ENCODE measurements at regions not wholly inside any gene's neighbourhood (a gene's known extent, or its start where the extent isn't known, plus 50 kb on each side); places are given as distances from the start of the nearest gene placed in this dataset.

GRCh38 chr6:154561750-154562149, 51.3 kb upstream of the CNKSR3 start:
- DNase-seq = no peak

GRCh38 chr6:154565331-154565730, 54.8 kb upstream of the CNKSR3 start:
- DNase-seq = no peak

GRCh38 chr6:154566866-154567265, 56.4 kb upstream of the CNKSR3 start:
- no peak for DNase-seq

DNA sequence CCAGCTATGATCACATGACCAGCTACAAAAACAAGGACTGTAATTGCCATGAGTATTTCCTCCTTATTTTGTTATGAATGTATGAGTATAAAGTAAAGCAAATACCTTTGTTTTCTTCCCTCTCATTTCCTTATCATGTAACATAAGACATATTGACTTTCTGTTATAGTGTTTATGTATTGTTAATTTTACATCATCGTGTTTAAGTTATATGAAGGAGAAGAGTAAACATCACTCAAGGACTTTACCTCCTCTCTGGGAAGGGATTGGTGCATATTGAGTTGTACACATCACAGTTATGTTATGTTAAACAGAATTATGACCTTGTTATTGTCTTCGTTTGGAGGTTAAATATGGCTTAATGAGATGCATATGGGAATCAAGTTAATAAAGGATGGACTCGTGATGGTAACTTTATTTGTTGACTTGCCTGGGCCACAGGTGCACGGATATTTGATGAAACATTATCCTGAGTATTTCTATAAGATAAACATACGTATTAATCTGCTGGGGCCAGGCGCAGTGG, 57.3 kb upstream of the CNKSR3 start:
- no peak for DNase-seq

DNA sequence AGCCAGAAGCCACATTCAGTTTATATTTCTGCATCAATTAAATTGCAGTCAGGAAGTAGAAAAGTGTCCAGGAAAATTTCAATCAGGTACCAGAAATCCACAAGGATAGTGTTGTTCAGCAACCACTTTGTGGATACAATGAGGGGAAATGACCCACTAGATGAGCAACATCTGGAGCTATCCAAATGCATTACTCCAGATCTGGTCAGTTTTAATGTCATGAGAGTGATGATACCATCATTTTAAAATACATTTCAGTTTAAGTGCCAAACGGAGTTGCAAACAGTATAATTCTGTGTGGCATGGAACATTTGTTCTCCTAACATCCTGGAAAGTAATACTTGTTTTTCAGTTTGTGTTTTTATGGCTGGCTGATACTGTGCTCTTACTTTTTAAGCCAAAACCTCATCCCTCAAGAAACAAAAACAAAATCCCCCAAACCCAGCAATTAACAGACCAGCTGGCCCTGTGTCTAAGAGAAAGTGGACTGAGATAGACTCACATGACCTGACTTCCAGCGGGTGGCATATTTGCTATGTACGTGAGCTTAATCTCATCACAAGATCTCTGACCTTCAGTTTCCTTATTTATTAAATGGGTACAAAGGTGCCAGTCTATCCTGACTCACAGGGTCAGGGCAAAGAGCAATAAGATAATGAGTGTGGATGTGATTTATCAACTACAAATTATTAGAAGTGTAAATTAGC, 58.8 kb upstream of the CNKSR3 start:
- DNase-seq = no peak

DNA sequence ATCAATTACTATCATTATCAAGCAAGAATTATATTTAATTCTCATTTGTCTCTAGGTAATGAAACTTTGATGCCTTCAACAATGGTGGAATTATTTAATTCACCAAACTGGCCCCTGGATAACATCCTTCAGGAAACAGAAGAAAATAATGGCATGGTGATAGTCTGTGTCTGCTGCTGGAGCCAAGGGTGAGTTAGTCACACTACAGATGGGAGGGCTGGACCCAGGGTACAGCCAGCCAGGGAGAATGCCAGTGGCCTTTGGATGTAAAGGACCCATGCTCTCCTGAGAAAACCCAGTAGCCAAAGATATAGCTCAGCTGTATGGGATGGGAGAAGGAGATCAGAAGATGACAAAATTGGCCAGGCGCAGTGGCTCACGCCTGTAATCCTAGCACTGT, 60.0 kb upstream of the CNKSR3 start:
- DNase-seq = no peak

DNA sequence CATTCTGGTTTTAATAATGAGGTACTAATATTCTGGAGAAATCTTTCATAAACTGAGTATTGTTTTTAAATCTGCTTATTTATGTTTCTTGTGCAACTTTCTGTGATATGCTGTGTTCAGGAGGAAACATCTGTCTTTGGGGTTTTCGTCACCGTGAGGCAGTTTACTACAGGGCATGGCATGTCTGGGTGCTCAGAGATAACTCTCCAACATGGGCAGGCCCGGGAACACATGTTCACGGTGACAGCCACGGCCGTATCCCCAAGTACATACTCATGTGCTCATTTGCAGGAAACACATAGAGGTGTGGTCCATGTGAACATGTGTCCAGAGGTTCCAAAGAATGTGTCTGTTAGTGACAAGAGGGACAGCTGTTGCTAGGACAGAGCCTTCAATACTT, 62.1 kb upstream of the CNKSR3 start:
- DNase-seq = no peak

- DNase-seq = no peak
Observed at GRCh38 chr6:154578004-154578559, 67.6 kb upstream of the CNKSR3 start.

DNA sequence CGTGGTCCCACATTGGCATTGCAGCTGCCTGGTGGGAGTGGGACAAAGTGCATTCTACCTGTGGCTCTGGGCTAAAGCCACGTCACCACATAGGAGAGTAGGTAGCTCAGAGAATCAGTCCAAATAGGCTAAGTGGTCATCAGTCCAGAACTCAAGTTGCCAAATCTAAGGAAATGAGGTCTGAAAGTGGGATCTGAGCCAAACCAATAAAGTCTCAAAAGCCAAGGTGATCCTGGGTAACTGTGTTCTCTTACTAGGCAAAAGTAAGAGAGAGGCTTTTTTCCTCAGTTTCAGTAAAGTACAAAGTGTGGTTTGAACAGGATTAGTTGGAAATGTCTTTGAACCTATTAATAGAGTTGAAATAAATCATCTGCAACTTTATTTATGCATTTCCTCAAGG, 68.6 kb upstream of the CNKSR3 start:
- DNase-seq = no peak

DNA sequence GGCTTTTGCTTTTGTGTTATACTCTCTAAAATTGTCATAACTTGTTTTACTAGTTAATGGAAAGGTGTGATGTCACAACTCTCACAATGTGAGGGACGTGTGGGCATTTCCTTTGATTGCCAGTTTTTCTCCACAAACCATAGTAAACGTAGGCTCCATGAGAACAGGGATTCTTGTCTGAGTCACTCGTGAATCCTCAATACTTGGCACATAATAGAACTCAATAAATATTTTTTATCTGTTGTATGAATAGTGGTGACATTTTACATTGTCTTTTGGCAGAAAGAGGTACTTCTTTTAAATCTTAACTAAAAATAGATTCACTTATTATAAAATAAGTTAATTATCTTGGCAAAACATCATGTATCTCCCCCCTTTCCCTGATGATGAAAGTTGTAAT, 69.0 kb upstream of the CNKSR3 start:
- DNase-seq = no peak

DNA sequence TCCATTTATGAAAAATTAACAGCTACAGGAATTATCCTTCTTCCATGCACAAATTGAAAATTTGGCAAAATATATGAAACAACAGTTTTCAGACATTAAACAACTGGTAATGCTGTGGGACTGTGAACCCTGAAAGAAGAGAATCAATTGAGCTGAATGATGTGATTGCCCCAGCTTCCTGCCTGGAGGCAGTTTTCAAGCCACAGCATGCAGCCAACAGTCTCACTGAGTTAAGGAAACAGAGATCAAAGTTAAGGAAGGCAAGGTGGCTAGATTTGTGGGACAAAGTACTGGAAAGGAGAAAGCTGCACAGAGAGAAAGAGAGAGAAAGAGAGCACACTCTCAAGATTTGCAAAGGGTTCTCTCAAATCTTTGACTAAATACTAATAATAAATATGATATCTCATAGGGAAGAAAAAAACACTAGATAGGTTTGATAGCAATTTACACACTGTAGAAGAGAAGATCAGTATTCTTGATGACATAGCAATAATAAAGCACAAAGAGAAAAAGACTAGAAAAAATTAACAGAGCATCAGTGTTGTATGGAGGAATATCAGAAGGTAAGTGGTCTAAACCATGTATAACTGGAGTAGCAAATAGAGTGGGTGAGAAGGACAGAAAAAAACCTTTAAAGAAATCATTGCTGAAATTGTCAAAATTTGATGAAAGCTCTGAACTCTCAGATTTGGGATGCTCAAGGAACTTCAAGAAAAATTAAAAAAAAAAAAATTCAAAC, 70.1 kb upstream of the CNKSR3 start:
- DNase-seq = no peak

DNA sequence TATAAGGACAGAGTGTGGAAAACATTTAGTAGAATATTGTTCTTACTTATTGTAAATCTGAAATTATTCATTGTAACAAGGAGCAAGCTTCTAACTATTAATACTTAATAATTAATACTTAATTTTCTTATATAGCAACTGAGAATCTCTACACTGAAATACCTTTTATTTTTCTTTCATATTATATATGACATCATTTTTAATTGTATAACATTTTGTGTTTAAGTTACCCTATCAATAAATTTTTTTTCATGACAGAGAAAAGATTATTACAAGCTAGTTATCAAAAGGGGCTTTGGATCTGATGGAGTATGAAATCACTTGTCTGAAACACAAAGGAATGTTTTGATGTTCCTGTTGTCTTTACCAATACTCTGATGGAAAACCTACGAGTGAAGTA, 72.2 kb upstream of the CNKSR3 start:
- DNase-seq = no peak

GRCh38 chr6:154583546-154584188, 73.2 kb upstream of the CNKSR3 start:
- no peak for DNase-seq

GRCh38 chr6:154590756-154591155, 80.3 kb upstream of the CNKSR3 start:
- no peak for DNase-seq

DNA sequence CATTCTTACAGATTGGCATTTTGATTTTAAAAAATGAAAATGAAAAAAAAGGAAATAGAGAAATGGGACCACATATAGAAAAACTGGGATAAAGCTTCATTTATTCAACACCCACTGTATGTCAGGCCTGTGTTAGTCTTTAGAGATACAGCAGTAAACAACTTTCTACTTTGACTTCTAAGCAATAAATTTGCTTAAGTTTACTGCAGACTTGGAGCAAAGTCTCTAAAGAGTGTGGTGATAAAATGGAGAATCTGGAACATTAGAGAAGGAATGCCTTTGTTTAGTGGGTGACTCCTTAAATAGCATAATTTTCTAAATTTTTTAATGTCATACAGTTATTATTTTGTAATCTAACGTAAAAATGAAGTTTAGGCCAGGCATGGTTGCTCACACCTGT, 80.7 kb upstream of the CNKSR3 start:
- no peak for DNase-seq

DNA sequence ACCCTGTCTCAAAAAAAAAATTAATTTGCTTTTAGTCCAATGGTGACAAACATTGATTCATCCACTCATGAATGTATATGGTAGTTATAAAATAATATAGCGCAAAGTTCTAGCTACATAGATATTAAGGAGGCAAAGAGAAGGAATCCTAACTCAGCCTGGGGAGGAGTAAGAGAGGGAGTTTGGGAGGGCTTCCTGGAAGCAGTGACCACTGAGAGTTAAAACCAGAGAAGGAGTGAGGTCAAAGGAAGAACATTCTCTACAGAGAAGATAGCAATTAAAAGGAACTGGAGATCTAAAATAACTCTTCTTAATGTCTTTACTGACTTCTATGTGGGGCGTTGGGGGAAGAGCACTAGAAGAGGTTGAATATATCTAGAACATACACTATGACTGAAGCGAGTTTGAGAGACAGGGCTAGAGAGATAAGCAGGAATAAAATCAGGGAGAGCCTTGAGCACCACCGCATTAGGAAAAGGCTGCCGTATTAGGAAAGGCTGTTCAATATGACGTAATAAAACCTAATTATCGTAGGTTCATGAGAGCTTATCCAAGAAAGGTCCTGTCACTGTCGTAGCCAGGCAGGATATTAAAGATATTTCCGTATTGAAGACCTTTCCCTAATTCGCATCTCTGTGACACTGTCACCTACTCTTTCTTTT, 81.8 kb upstream of the CNKSR3 start:
- DNase-seq = no peak

DNA sequence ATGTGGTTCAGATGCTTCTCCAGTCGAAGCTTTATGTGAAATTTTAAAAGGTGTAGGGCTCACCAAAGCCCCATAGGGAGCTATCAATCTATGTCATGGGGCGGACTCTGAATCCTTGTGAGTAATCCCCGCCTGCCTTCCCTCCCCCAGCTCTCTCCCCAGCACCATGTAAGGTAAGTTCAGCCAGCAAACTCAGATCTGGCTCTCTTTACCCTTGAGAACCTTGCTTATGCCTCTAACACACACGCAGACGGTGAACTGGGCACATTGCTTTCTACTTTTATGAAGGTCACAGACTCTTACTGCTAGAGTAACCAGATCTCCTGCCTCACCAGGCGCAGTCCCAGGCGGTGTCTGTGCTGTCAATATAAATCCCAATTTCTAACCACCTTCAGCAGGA, 82.6 kb upstream of the CNKSR3 start:
- DNase-seq = no peak

- DNase-seq = no peak
Observed at GRCh38 chr6:154594496-154595198, 84.2 kb upstream of the CNKSR3 start.

DNA sequence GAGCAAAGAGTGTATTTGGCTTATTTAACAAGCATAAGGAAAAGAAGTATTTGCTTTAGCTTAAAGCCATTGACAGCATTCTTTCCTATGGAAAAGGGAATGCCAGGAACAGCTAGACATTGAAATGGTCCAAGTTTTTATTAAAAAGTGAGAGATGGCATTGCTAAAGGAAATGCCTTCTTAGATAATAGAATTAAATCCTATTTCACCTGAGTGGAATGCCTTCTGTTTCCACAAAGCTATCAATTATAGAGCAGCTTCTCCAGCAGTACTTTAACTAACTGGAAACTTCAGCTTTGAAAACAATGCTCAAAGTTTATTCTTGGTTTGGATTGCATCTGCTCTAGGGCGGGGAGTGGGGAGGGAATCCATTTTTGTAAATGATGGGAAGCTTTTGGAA, 85.1 kb upstream of the CNKSR3 start:
- no peak for DNase-seq

GRCh38 chr6:154596009-154596408, 85.5 kb upstream of the CNKSR3 start:
- no peak for DNase-seq

DNA sequence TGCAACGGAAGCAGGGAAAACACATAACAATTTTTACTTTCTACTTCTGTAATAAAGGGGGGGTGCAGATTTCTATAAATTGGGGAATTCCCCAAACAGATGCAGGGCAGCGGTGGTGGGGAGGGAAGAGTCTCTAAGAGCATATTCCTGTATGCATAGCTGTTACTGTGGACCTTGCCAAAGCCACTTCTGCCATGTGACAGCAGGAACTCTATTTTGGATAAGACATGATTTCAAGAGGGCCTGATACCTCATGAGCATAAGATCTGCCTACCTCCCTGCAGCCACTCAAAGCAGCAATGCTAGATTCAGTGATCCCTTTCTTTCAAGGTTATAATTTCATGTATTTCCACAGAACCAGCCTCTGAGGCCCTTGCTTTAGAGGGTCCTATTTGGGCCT, 86.2 kb upstream of the CNKSR3 start:
- no peak for DNase-seq

DNA sequence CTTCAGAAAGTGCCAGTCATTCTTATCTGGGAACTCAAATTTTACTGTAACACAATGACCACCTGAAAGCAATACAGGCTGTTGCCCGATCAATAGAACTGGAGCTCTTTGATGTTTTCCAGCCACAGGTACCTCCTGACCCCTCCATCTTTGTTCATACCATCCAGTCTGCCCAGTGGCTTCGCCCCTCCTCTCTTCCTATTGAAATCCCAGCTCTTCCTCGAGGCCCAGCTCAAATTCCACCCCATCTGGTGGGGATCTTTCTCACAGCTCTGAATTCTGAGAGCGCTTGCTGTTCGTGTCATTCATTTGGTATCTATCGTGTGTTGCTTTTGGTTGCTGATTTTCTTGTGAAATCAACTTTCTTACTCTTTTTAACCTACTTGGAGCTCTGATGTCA, 87.9 kb upstream of the CNKSR3 start:
- no peak for DNase-seq

GRCh38 chr6:154602296-154602695, 91.8 kb upstream of the CNKSR3 start:
- no peak for DNase-seq

Measured in NCI-H2227 treated with DMSO at 0.1 percent for 48 hours (cell line).